Skeletal muscle tissue (tissue), 3 donors: ENCODE measurements at regions not wholly inside any gene's neighbourhood (a gene's known extent, or its start where the extent isn't known, plus 50 kb on each side); places are given as distances from the start of the nearest gene placed in this dataset.
"Not testable (repeated sequence)": the region's sequence is repeated elsewhere in the genome, so short reads cannot be mapped to it uniquely, and the experiment has no call there.

Source experiments
- H3K27ac ChIP-seq: one replicate; pipeline ENCODE4 v1.7.0; 2013; ENCODE audit warnings: mild to moderate bottlenecking, low read depth, low read length, inconsistent platforms
- H3K27me3 ChIP-seq, 3 donors: one replicate each; pipeline ENCODE4 v1.7.0; 2013; ENCODE audit warnings: low read length in 3 of 3; ENCODE audit not compliant: control insufficient read depth in 3 of 3, insufficient read depth in 3 of 3
- H3K36me3 ChIP-seq, 3 donors: one replicate each; pipeline ENCODE4 v1.7.0; 2013; ENCODE audit warnings: low read length in 3 of 3; ENCODE audit not compliant: control insufficient read depth in 3 of 3, insufficient read depth in 3 of 3
- H3K4me1 ChIP-seq, 3 donors: one replicate each; pipeline ENCODE4 v1.7.0; 2013; ENCODE audit warnings: low read length in 3 of 3, mild to moderate bottlenecking in 3 of 3; ENCODE audit not compliant: control insufficient read depth in 3 of 3, insufficient read depth in 3 of 3
- H3K4me3 ChIP-seq, 3 donors: one replicate each; pipeline ENCODE4 v1.7.0; 2013; ENCODE audit warnings: low read length in 3 of 3
- H3K9ac ChIP-seq, 3 donors: one replicate each; pipeline ENCODE4 v1.7.0; 2013; ENCODE audit warnings: low read length in 3 of 3, mild to moderate bottlenecking in 3 of 3, moderate library complexity in 2 of 3, low read depth in 1 of 3
- H3K9me3 ChIP-seq, 3 donors: one replicate each; pipeline ENCODE4 v1.7.0; 2013; ENCODE audit warnings: low read length in 3 of 3; ENCODE audit not compliant: control insufficient read depth in 3 of 3
- donor health status: Osteomylitis.

DNA sequence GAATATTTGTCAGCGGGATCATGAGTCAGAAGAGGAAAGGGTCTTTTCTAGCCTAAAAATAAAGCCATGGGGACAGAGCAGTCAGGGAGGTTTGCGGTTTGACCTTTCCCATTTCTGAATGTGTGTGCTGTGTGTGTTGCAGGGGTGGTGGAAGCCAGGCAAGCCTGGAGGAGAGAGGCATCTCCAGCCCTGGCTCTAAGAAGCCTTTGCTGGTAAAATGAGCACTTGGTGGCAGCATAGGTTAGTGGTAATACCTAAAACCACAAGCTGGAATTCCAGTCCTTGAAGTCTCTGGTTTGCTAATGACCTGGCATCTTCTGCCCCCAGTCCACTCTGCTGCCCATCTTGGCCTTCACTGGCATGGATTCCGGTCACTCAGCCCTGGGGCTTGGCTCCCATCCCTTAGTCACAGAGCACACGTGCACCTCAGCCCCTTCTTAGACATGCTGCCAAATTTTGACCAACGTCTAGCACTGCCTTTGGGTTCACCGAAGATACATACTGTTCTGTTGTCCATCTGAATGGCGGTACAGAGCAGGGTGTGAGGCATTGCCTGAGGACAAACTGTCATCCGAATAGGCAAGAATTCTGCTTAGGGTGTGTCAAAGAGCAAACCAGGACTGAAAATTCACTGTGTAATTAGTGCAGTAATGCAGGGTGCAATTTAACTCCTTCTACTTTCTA is 52.7 kb downstream of the KCNA5 start:
- no peak overlapping the region for H3K9ac ChIP-seq
- H3K27me3 ChIP-seq: peaks cover 28 to 36% (median 32%) of the 10 kb centered on the region in 3 donors
- no peaks in the 10 kb centered on the region for H3K36me3 ChIP-seq
- H3K9me3 ChIP-seq: no peaks in the 10 kb centered on the region
- H3K4me1 ChIP-seq: peaks cover 0 to 2% (median 0%) of the 10 kb centered on the region in 3 donors
- H3K4me3 ChIP-seq: no peak overlapping the region
- H3K27ac ChIP-seq: no peak overlapping the region

- peaks cover 0 to 2% (median 0%) of the 10 kb centered on the region in 3 donors for H3K4me1 ChIP-seq
- H3K4me3 ChIP-seq: no peak overlapping the region
- H3K27ac ChIP-seq: no peak overlapping the region
- H3K27me3 ChIP-seq: peaks cover 28 to 36% (median 32%) of the 10 kb centered on the region in 3 donors
- no peak overlapping the region for H3K9ac ChIP-seq
- H3K36me3 ChIP-seq: no peaks in the 10 kb centered on the region
- no peaks in the 10 kb centered on the region for H3K9me3 ChIP-seq
Observed at GRCh38 chr12:5097786-5098185, 54.1 kb downstream of the KCNA5 start.

- Histone ChIP-seq H3K4me3 (no peak overlapping the region), H3K9me3 (no peaks in the 10 kb centered on the region), H3K4me1 (peaks cover 0 to 2% (median 0%) of the 10 kb centered on the region in 3 donors), H3K36me3 (no peaks in the 10 kb centered on the region), H3K27ac (no peak overlapping the region), H3K27me3 (peaks cover 23 to 36% (median 27%) of the 10 kb centered on the region in 3 donors), H3K9ac (no peak overlapping the region)
Observed at GRCh38 chr12:5099136-5099535, 55.5 kb downstream of the KCNA5 start.

- H3K4me3 ChIP-seq: no peak overlapping the region
- H3K4me1 ChIP-seq: peaks cover 0 to 2% (median 0%) of the 10 kb centered on the region in 3 donors
- no peaks in the 10 kb centered on the region for H3K9me3 ChIP-seq
- no peaks in the 10 kb centered on the region for H3K36me3 ChIP-seq
- no peak overlapping the region for H3K27ac ChIP-seq
- H3K27me3 ChIP-seq: peaks cover 21 to 35% (median 24%) of the 10 kb centered on the region in 3 donors
- no peak overlapping the region for H3K9ac ChIP-seq
Observed at GRCh38 chr12:5099591-5099990, 55.9 kb downstream of the KCNA5 start.

DNA sequence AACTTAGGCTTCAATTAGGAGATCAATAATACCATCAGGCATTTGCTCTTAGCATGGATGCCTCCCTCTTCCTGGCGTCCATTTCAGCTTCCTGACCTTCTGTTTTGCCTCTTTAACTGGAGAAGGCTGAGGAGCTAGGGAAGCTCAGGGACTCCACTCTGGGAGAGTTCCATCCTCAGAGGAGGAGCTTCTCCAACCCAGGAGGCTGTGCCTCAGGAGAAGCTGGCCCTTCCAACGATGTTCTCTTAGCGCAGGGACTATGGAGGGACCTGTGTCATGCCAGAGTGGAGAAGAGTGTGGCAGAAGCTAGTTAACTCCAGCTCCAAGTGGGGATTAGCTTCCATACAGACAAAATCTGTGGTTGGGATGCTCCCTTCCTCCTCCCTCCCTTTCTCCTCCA is 58.0 kb downstream of the KCNA5 start:
- H3K4me3 ChIP-seq: no peak overlapping the region
- H3K27me3 ChIP-seq: peaks cover 8 to 15% (median 9%) of the 10 kb centered on the region in 3 donors
- no peaks in the 10 kb centered on the region for H3K9me3 ChIP-seq
- no peak overlapping the region for H3K9ac ChIP-seq
- no peaks in the 10 kb centered on the region for H3K4me1 ChIP-seq
- H3K27ac ChIP-seq: no peak overlapping the region
- H3K36me3 ChIP-seq: no peaks in the 10 kb centered on the region

GRCh38 chr12:5102261-5102789 is 58.6 kb downstream of the KCNA5 start:
- Histone ChIP-seq H3K4me3 (no peak overlapping the region), H3K4me1 (no peaks in the 10 kb centered on the region), H3K36me3 (no peaks in the 10 kb centered on the region), H3K27ac (no peak overlapping the region), H3K27me3 (peaks cover 7 to 9% (median 8%) of the 10 kb centered on the region in 3 donors), H3K9ac (no peak overlapping the region), H3K9me3 (no peaks in the 10 kb centered on the region)

- Histone ChIP-seq H3K27ac (no peak overlapping the region), H3K4me1 (no peaks in the 10 kb centered on the region), H3K9me3 (no peaks in the 10 kb centered on the region), H3K9ac (no peak overlapping the region), H3K4me3 (no peak overlapping the region), H3K27me3 (peaks cover 6 to 8% (median 6%) of the 10 kb centered on the region in 3 donors), H3K36me3 (no peaks in the 10 kb centered on the region)
Observed at GRCh38 chr12:5102806-5103205, 59.1 kb downstream of the KCNA5 start.

GRCh38 chr12:5110345-5110744 is 66.7 kb downstream of the KCNA5 start:
- Histone ChIP-seq H3K36me3 (no peaks in the 10 kb centered on the region), H3K4me1 (peaks cover 5 to 15% (median 10%) of the 10 kb centered on the region in 3 donors), H3K27me3 (no peaks in the 10 kb centered on the region), H3K4me3 (no peak overlapping the region), H3K9ac (no peak overlapping the region), H3K9me3 (no peaks in the 10 kb centered on the region), H3K27ac (no peak overlapping the region)

- no peak overlapping the region for H3K27ac ChIP-seq
- H3K27me3 ChIP-seq: no peaks in the 10 kb centered on the region
- H3K4me1 ChIP-seq: peaks cover 5 to 15% (median 10%) of the 10 kb centered on the region in 3 donors
- no peak overlapping the region for H3K9ac ChIP-seq
- no peaks in the 10 kb centered on the region for H3K9me3 ChIP-seq
- H3K36me3 ChIP-seq: no peaks in the 10 kb centered on the region
- H3K4me3 ChIP-seq: no peak overlapping the region
Observed at GRCh38 chr12:5114436-5114835, 70.8 kb downstream of the KCNA5 start.

GRCh38 chr12:5121784-5122183 is 78.1 kb downstream of the KCNA5 start:
- not testable (repeated sequence) for H3K27me3 ChIP-seq, H3K4me1 ChIP-seq, H3K9me3 ChIP-seq, H3K36me3 ChIP-seq, H3K9ac ChIP-seq, H3K4me3 ChIP-seq, H3K27ac ChIP-seq
